H1 (cell line): ENCODE measurements at regions not wholly inside any gene's neighbourhood (a gene's known extent, or its start where the extent isn't known, plus 50 kb on each side); places are given as distances from the start of the nearest gene placed in this dataset.

ENCODE experiments used
- CTCF ChIA-PET: fragments of 300-600 bp; sonication (Branson Sonifier 250); formaldehyde crosslinking; loops from one replicate; lab custom pipeline; 2021; ENCODE audit not compliant: partially characterized antibody; lab: Charles Lee
- POLR2A ChIA-PET: fragments of 300-600 bp; sonication (Branson Sonifier 250); formaldehyde crosslinking; loops from one replicate; lab custom pipeline; 2021; ENCODE audit warnings: inconsistent platforms; ENCODE audit not compliant: partially characterized antibody; lab: Charles Lee
- DNase-seq, 2 experiments: peaks; one replicate each; pipeline versions ENCODE4 v3.0.0 to v3.0.0-alpha.2; 2010 to 2022; ENCODE audit warnings: low spot score in 2 of 2, low read depth in 1 of 2, mixed read lengths in 1 of 2
- FAIRE-seq: peaks from 2 replicates; lab custom pipeline; 2011; peaks lifted over from hg19 to GRCh38; lab: Jason Lieb, UNC
- H2AFZ ChIP-seq: 2 replicates; pipeline ENCODE4 v1.8.1; 2012; ENCODE audit warnings: low read length, inconsistent platforms
- H2AK5ac ChIP-seq: 2 replicates; pipeline ENCODE4 v1.6.1; 2013; ENCODE audit warnings: low read depth, low read length
- H2BK120ac ChIP-seq: replicated peaks from 2 replicates; pipeline ENCODE3; 2013; ENCODE audit warnings: low read depth, low read length, inconsistent platforms
- H2BK12ac ChIP-seq: 2 replicates; pipeline ENCODE4 v1.6.1; 2013; ENCODE audit warnings: low read depth, low read length
- H2BK15ac ChIP-seq: 2 replicates; pipeline ENCODE4 v1.6.1; 2013; ENCODE audit warnings: low read length
- H2BK20ac ChIP-seq: 2 replicates; pipeline ENCODE4 v1.6.1; 2013; ENCODE audit warnings: low read length
- H2BK5ac ChIP-seq: 2 replicates; pipeline ENCODE4 v1.6.1; 2013; ENCODE audit warnings: low read depth, low read length
- H3K14ac ChIP-seq: 2 replicates; pipeline ENCODE4 v1.6.1; 2013; ENCODE audit warnings: inconsistent platforms; ENCODE audit not compliant: insufficient read length
- H3K18ac ChIP-seq: 2 replicates; pipeline ENCODE4 v1.6.1; 2013; ENCODE audit warnings: low read length; ENCODE audit errors: extremely low read depth
- H3K23ac ChIP-seq: 2 replicates; pipeline ENCODE4 v1.6.1; 2013; ENCODE audit warnings: inconsistent platforms; ENCODE audit not compliant: insufficient read length
- H3K23me2 ChIP-seq: 2 replicates; pipeline ENCODE4 v1.6.1; 2013; ENCODE audit warnings: low read depth, low read length
- H3K27ac ChIP-seq: 2 replicates; pipeline ENCODE4 v1.6.1; 2011; ENCODE audit warnings: low read depth, low read length, inconsistent platforms
- H3K27me3 ChIP-seq, 4 experiments: replicated peaks in 1 of 4; 1 replicate in 1 of 4; 2 replicates in 3 of 4; pipeline versions ENCODE4 v1.6.1 to v1.8.1; 2011 to 2013; ENCODE audit warnings: low read length in 3 of 4, mild to moderate bottlenecking in 3 of 4, inconsistent platforms in 2 of 4, mixed read lengths in 2 of 4, moderate library complexity in 1 of 4; ENCODE audit not compliant: control insufficient read depth in 3 of 4, insufficient read depth in 3 of 4; ENCODE audit errors: extremely low read depth in 1 of 4
- H3K36me3 ChIP-seq, 4 experiments: 2 replicates each; pipeline versions ENCODE4 v1.6.1 to v1.8.1; 2011 to 2013; ENCODE audit warnings: mild to moderate bottlenecking in 4 of 4, low read length in 3 of 4, moderate library complexity in 2 of 4, control low read depth in 1 of 4, inconsistent platforms in 1 of 4; ENCODE audit not compliant: insufficient read depth in 4 of 4, control insufficient read depth in 2 of 4
- H3K4ac ChIP-seq: replicated peaks from 2 replicates; pipeline ENCODE3; 2013; ENCODE audit warnings: low read length, low read depth, mixed read lengths, inconsistent platforms; ENCODE audit not compliant: insufficient read length
- H3K4me1 ChIP-seq, 4 experiments: replicated peaks in 1 of 4; 1 replicate in 1 of 4; 2 replicates in 3 of 4; pipeline versions ENCODE4 v1.6.1 to v1.8.1; 2011 to 2013; ENCODE audit warnings: low read length in 3 of 4, inconsistent platforms in 2 of 4, mixed read lengths in 1 of 4; ENCODE audit not compliant: insufficient read depth in 4 of 4, control insufficient read depth in 3 of 4
- H3K4me2 ChIP-seq, 2 experiments: 2 replicates each; pipeline versions ENCODE4 v1.6.1 to v1.8.1; 2011 to 2013; ENCODE audit warnings: low read depth in 2 of 2, low read length in 2 of 2, control low read depth in 1 of 2, inconsistent platforms in 1 of 2, mild to moderate bottlenecking in 1 of 2; ENCODE audit not compliant: insufficient read depth in 1 of 2
- H3K4me3 ChIP-seq, 4 experiments: fragments of 200-600, 300-600 bp in 1 of 4; sonication (generic), shearing (Covaris generic), sonication (Bioruptor Twin) in 1 of 4; 2 replicates each; pipeline versions ENCODE4 v1.5.1 to v1.8.1; 2011 to 2016; ENCODE audit warnings: low read length in 4 of 4, low read depth in 3 of 4, control low read depth in 2 of 4, inconsistent platforms in 2 of 4, mild to moderate bottlenecking in 2 of 4, mixed read lengths in 1 of 4, moderate library complexity in 1 of 4; ENCODE audit not compliant: insufficient read depth in 2 of 4; ENCODE audit errors: extremely low read depth in 1 of 4
- H3K56ac ChIP-seq: replicated peaks from 2 replicates; pipeline ENCODE3; 2013; ENCODE audit warnings: low read depth, mild to moderate bottlenecking, mixed read lengths, low read length, inconsistent platforms; ENCODE audit not compliant: insufficient read length
- H3K79me1 ChIP-seq: 2 replicates; pipeline ENCODE4 v1.6.1; 2013; ENCODE audit warnings: low read depth, low read length, control low read depth
- H3K79me2 ChIP-seq, 2 experiments: 2 replicates each; pipeline versions ENCODE4 v1.6.1 to v1.8.1; 2012 to 2013; ENCODE audit warnings: low read length in 2 of 2, mild to moderate bottlenecking in 2 of 2, inconsistent platforms in 1 of 2; ENCODE audit not compliant: insufficient read depth in 2 of 2, control insufficient read depth in 1 of 2
- H3K9ac ChIP-seq, 4 experiments: replicated peaks in 1 of 4; 1 replicate in 1 of 4; 2 replicates in 3 of 4; pipeline versions ENCODE4 v1.6.1 to v1.8.1; 2011 to 2013; ENCODE audit warnings: low read depth in 3 of 4, low read length in 3 of 4, control low read depth in 2 of 4, mild to moderate bottlenecking in 2 of 4, moderate library complexity in 2 of 4, inconsistent platforms in 1 of 4; ENCODE audit errors: extremely low read depth in 1 of 4
- H3K9me3 ChIP-seq, 2 experiments: 2 replicates each; pipeline versions ENCODE4 v1.6.1 to v1.8.1; 2012 to 2013; ENCODE audit warnings: mild to moderate bottlenecking in 2 of 2, moderate library complexity in 2 of 2, control low read depth in 1 of 2, inconsistent platforms in 1 of 2, low read depth in 1 of 2, low read length in 1 of 2, mixed read lengths in 1 of 2; ENCODE audit not compliant: insufficient read depth in 2 of 2
- H4K20me1 ChIP-seq, 2 experiments: replicated peaks in 1 of 2; 2 replicates each; pipeline versions ENCODE3 to v1.8.1; 2011 to 2013; ENCODE audit warnings: inconsistent platforms in 2 of 2, low read length in 2 of 2, mild to moderate bottlenecking in 1 of 2; ENCODE audit not compliant: insufficient read depth in 2 of 2, control insufficient read depth in 1 of 2
- H4K5ac ChIP-seq: 2 replicates; pipeline ENCODE4 v1.6.1; 2013; ENCODE audit warnings: low read length, low read depth, mixed read lengths, inconsistent platforms; ENCODE audit not compliant: insufficient read length
- H4K8ac ChIP-seq: 2 replicates; pipeline ENCODE4 v1.8.0; 2013; ENCODE audit warnings: mild to moderate bottlenecking, moderate library complexity, low read length, inconsistent platforms; ENCODE audit not compliant: insufficient read depth; ENCODE audit errors: extremely low read depth
- H4K91ac ChIP-seq: replicated peaks from 2 replicates; pipeline ENCODE3; 2013; ENCODE audit warnings: low read length, mixed read lengths, inconsistent platforms; ENCODE audit not compliant: insufficient read length
- HDAC6 ChIP-seq: IDR thresholded peaks from one replicate; pipeline ENCODE4 v1.7.1; 2012; ENCODE audit warnings: low read depth, mild to moderate bottlenecking, inconsistent platforms, low read length, moderate library complexity
- WGBS, 2 experiments: shearing (Covaris generic) in 1 of 2; methylation state at CpG; one replicate each; pipeline versions ENCODE4 v1.1.6 to v1.1.7; 2013 to 2015; ENCODE audit warnings: low lambda C conversion rate in 2 of 2, mixed read lengths in 2 of 2, inconsistent platforms in 1 of 2, low coverage in 1 of 2, missing lambda C conversion rate in 1 of 2; ENCODE audit not compliant: insufficient replicate concordance in 2 of 2, insufficient coverage in 1 of 2, insufficient read length in 1 of 2; ENCODE audit errors: extremely low coverage in 1 of 2, missing lambda C conversion rate in 1 of 2; 5-methylcytosine and 5-hydroxymethylcytosine counted together
- TF ChIP-seq, protein P1 (sequence below): IDR thresholded peaks from 2 replicates; pipeline ENCODE4 v1.6.1; 2011; ENCODE audit warnings: low read length, improper control_type of control experiment

DNA sequence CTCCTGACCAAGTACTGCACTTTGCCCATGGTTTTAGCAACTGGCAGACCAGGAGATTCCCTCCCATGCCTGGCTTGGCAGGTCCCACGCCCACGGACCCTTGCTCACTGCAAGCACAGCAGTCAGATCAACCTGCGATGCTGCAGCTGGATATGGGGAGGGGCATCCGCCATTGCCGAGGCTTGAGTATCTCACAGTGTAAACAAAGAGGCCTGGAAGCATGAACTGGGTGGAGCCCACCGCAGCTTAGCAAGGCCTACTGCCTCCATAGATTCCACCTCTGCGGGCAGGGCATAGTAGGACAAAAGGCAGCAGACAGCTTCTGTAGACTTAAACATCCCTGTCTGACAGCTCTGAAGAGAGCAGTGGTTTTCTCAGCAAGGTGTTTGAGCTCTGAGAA lies 479.8 kb downstream of the FUT8 start:
- H2BK120ac ChIP-seq, result no peak overlapping the region
- H3K9me3 ChIP-seq, result no peaks in the 10 kb centered on the region
- peaks cover 0 to 4% (median 0%) of the 10 kb centered on the region in 4 experiments; a peak in 1 of 7 replicates for H3K4me1 ChIP-seq
- no peak overlapping the region for H3K9ac ChIP-seq
- no peaks in the 10 kb centered on the region for H4K20me1 ChIP-seq
- H3K4me3 ChIP-seq, result no peak overlapping the region
- H4K5ac ChIP-seq, result no peak overlapping the region
- H2BK20ac ChIP-seq, result no peak overlapping the region
- no peak overlapping the region for H3K4ac ChIP-seq
- H3K14ac ChIP-seq, result no peak overlapping the region
- H3K4me2 ChIP-seq, result no peak overlapping the region
- H4K91ac ChIP-seq, result no peak overlapping the region
- H3K23me2 ChIP-seq, result no peaks in the 10 kb centered on the region
- no peak overlapping the region for H2BK12ac ChIP-seq
- DNase-seq (no peak), FAIRE-seq (no peak)
- CTCF ChIA-PET, result interaction anchor here (0.6 to 1.4 kb wide), 4 partner anchors 8 to 731 kb away, joined by 3 to 4 read pairs (median 3); no protein-coding TSS in a partner anchor
- no peak overlapping the region for H2BK15ac ChIP-seq
- H3K23ac ChIP-seq, result no peak overlapping the region
- 0 out of 2 replicates have a peak overlapping the region, but pooled peaks have one; percentile 2 for H4K8ac ChIP-seq
- H3K79me1 ChIP-seq, result no peaks in the 10 kb centered on the region
- 87% methylated on average over 7 of the region's 7 CpGs; no CpG with 5 or more reads in 1 of the 2 experiments for WGBS, 2 experiments
- no peaks in the 10 kb centered on the region for H3K79me2 ChIP-seq
- H3K56ac ChIP-seq, result no peak overlapping the region
- no peak overlapping the region for H3K18ac ChIP-seq
- H2BK5ac ChIP-seq, result no peak overlapping the region
- H3K27me3 ChIP-seq, result no peaks in the 10 kb centered on the region
- H3K27ac ChIP-seq, result no peak overlapping the region
- POLR2A ChIA-PET, result no interaction called here
- H2AFZ ChIP-seq, result no peak overlapping the region
- no peaks in the 10 kb centered on the region for H3K36me3 ChIP-seq
- H2AK5ac ChIP-seq, result no peak overlapping the region
- no peak for TF ChIP-seq HDAC6
- TF ChIP-seq, protein P1, sequence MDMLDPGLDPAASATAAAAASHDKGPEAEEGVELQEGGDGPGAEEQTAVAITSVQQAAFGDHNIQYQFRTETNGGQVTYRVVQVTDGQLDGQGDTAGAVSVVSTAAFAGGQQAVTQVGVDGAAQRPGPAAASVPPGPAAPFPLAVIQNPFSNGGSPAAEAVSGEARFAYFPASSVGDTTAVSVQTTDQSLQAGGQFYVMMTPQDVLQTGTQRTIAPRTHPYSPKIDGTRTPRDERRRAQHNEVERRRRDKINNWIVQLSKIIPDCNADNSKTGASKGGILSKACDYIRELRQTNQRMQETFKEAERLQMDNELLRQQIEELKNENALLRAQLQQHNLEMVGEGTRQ, result no peak
